ENCODE measurements at regions not wholly inside any gene's neighbourhood (a gene's known extent, or its start where the extent isn't known, plus 50 kb on each side); places are given as distances from the start of the nearest gene placed in this dataset.

GRCh38 chr6:170114956-170115855 is 175.7 kb downstream of the DLL1 start:
- no peak for DNase-seq (ENCODE audit: low read depth)

GRCh38 chr6:170114187-170114945 is 176.5 kb downstream of the DLL1 start:
- no peak for DNase-seq (ENCODE audit: low read depth)

GRCh38 chr6:170113141-170113540 is 177.7 kb downstream of the DLL1 start:
- DNase-seq (ENCODE audit: low read depth): no peak

- DNase-seq (ENCODE audit: low read depth): no peak
These were observed 178.4 kb downstream of the DLL1 start for GRCh38 chr6:170112583-170112860.

- no peak for DNase-seq (ENCODE audit: low read depth)
These were observed 178.9 kb downstream of the DLL1 start for GRCh38 chr6:170111816-170112582.

- no peak for DNase-seq (ENCODE audit: low read depth)
These were observed 179.7 kb downstream of the DLL1 start for GRCh38 chr6:170111141-170111664.

- DNase-seq (ENCODE audit: low read depth): no peak
These were observed 180.4 kb downstream of the DLL1 start for GRCh38 chr6:170110201-170111140.

GRCh38 chr6:170108890-170109587 is 181.8 kb downstream of the DLL1 start:
- DNase-seq (ENCODE audit: low read depth): no peak

GRCh38 chr6:170108456-170108855 is 182.4 kb downstream of the DLL1 start:
- DNase-seq (ENCODE audit: low read depth): no peak

GRCh38 chr6:170107606-170108222 is 183.2 kb downstream of the DLL1 start:
- no peak for DNase-seq (ENCODE audit: low read depth)

GRCh38 chr6:170106906-170107525 is 183.9 kb downstream of the DLL1 start:
- no peak for DNase-seq (ENCODE audit: low read depth)

GRCh38 chr6:170102582-170103481 is 188.0 kb downstream of the DLL1 start:
- DNase-seq (ENCODE audit: low read depth): no peak

GRCh38 chr6:170102038-170102437 is 188.8 kb downstream of the DLL1 start:
- DNase-seq (ENCODE audit: low read depth): no peak

- DNase-seq (ENCODE audit: low read depth): no peak
These were observed 189.4 kb downstream of the DLL1 start for GRCh38 chr6:170101281-170102035.

- no peak for DNase-seq (ENCODE audit: low read depth)
These were observed 190.8 kb downstream of the DLL1 start for GRCh38 chr6:170100046-170100445.

- no peak for DNase-seq (ENCODE audit: low read depth)
These were observed 191.5 kb downstream of the DLL1 start for GRCh38 chr6:170099387-170099786.

- no peak for DNase-seq (ENCODE audit: low read depth)
These were observed 192.3 kb downstream of the DLL1 start for GRCh38 chr6:170098428-170099170.
